Endothelial cell of umbilical vein (primary cell): ENCODE measurements at regions not wholly inside any gene's neighbourhood (a gene's known extent, or its start where the extent isn't known, plus 50 kb on each side); places are given as distances from the start of the nearest gene placed in this dataset.

Experiments used
- BruUV-seq: library from RNA; stranded (reverse); fragments of 400-500 nt; replicated peaks from 2 replicates; lab custom pipeline; 2021; lab: Mats Ljungman, UMichigan
- CTCF ChIA-PET: fragments of 300-600, 350-600 bp; sonication (Branson Sonifier 250); formaldehyde crosslinking; loops from one replicate; lab custom pipeline; 2021; ENCODE audit warnings: antibody characterized with exemption, inconsistent platforms; lab: Charles Lee
- POLR2A ChIA-PET: fragments of 300-600, 350-600 bp; sonication (Branson Sonifier 250); formaldehyde crosslinking; loops from one replicate; lab custom pipeline; 2021; ENCODE audit warnings: antibody characterized with exemption, inconsistent platforms; lab: Charles Lee
- DNase-seq: peaks from one replicate; pipeline ENCODE4 v3.0.0-alpha.2; 2011; ENCODE audit warnings: low read depth, low spot score
- FAIRE-seq: peaks from 2 replicates; lab custom pipeline; 2011; peaks lifted over from hg19 to GRCh38; lab: Jason Lieb, UNC
- H2AFZ ChIP-seq: 2 replicates; pipeline ENCODE4 v1.6.0; 2012; ENCODE audit warnings: low read depth, low read length, control low read depth, inconsistent platforms
- H3K27ac ChIP-seq: 2 replicates; pipeline ENCODE4 v1.5.1; 2011; ENCODE audit warnings: low read depth, mild to moderate bottlenecking, control low read depth, low read length, moderate library complexity; ENCODE audit not compliant: insufficient read depth
- H3K27me3 ChIP-seq, 2 experiments: 2 replicates each; pipeline versions ENCODE4 v1.6.0 to v1.6.1; 2011; ENCODE audit warnings: low read length in 2 of 2, mixed read lengths in 1 of 2; ENCODE audit not compliant: control insufficient read depth in 2 of 2, insufficient read depth in 2 of 2
- H3K36me3 ChIP-seq, 2 experiments: 2 replicates in 1 of 2; 3 replicates in 1 of 2; pipeline ENCODE4 v1.5.1; 2011; ENCODE audit warnings: low read length in 2 of 2, mild to moderate bottlenecking in 1 of 2, moderate library complexity in 1 of 2; ENCODE audit not compliant: control insufficient read depth in 2 of 2, insufficient read depth in 2 of 2; ENCODE audit errors: extremely low read depth in 1 of 2
- H3K4me1 ChIP-seq: 3 replicates; pipeline ENCODE4 v1.5.1; 2011; ENCODE audit warnings: mild to moderate bottlenecking, low read length; ENCODE audit not compliant: control insufficient read depth, insufficient read depth; ENCODE audit errors: extremely low read depth
- H3K4me2 ChIP-seq: 2 replicates; pipeline ENCODE4 v1.6.1; 2011; ENCODE audit warnings: low read length, control low read depth, mixed read lengths; ENCODE audit not compliant: insufficient read depth
- H3K4me3 ChIP-seq, 3 experiments: fragments of 200-600 bp in 1 of 3; sonication (generic), shearing (Covaris generic) in 1 of 3; replicated peaks in 1 of 3; 2 replicates each; pipeline ENCODE4 v1.5.1; 2011 to 2016; ENCODE audit warnings: control low read depth in 3 of 3, low read length in 3 of 3, mild to moderate bottlenecking in 2 of 3, inconsistent platforms in 1 of 3, low read depth in 1 of 3, moderate library complexity in 1 of 3; ENCODE audit not compliant: insufficient read depth in 1 of 3
- H3K79me2 ChIP-seq: 2 replicates; pipeline ENCODE4 v1.6.0; 2012; ENCODE audit warnings: low read length, inconsistent platforms; ENCODE audit not compliant: control insufficient read depth, insufficient read depth
- H3K9ac ChIP-seq: replicated peaks from 2 replicates; pipeline ENCODE3; 2011; ENCODE audit warnings: low read length, control low read depth; ENCODE audit not compliant: insufficient read depth; ENCODE audit errors: extremely low read depth
- H3K9me1 ChIP-seq: replicated peaks from 3 replicates; pipeline ENCODE4 v1.6.0; 2011; ENCODE audit warnings: mild to moderate bottlenecking, low read length; ENCODE audit not compliant: control insufficient read depth, insufficient read depth; ENCODE audit errors: extremely low read depth
- H3K9me3 ChIP-seq: replicated peaks from 2 replicates; pipeline ENCODE4 v1.5.1; 2012; ENCODE audit warnings: low read length, inconsistent platforms; ENCODE audit not compliant: control insufficient read depth, insufficient read depth
- H4K20me1 ChIP-seq: replicated peaks from 2 replicates; pipeline ENCODE3; 2011; ENCODE audit warnings: mild to moderate bottlenecking, low read length; ENCODE audit not compliant: control insufficient read depth, insufficient read depth; ENCODE audit errors: extremely low read depth
- CTCF ChIP-seq, 2 donors: IDR thresholded peaks; 1 replicate in 1 of 2; 2 replicates in 1 of 2; pipeline ENCODE4 v1.5.1; 2011; ENCODE audit warnings: low read length in 2 of 2, mild to moderate bottlenecking in 2 of 2, moderate library complexity in 2 of 2, control low read depth in 1 of 2, inconsistent platforms in 1 of 2, low read depth in 1 of 2; ENCODE audit not compliant: insufficient read depth in 1 of 2; ENCODE audit errors: extremely low read depth in 1 of 2
- EZH2 ChIP-seq: IDR thresholded peaks from 2 replicates; pipeline ENCODE4 v1.6.1; 2012; ENCODE audit warnings: borderline replicate concordance, low read depth, mild to moderate bottlenecking, moderate library complexity, low read length, inconsistent platforms; ENCODE audit not compliant: severe bottlenecking
- FOS ChIP-seq: IDR thresholded peaks from 2 replicates; pipeline ENCODE4 v1.6.1; 2011; ENCODE audit warnings: mild to moderate bottlenecking, low read length, moderate library complexity, borderline replicate concordance; ENCODE audit not compliant: insufficient read depth
- GATA2 ChIP-seq: IDR thresholded peaks from 2 replicates; pipeline ENCODE4 v1.7.0; 2011; ENCODE audit warnings: low read depth, mild to moderate bottlenecking, moderate library complexity, mixed read lengths, low read length; ENCODE audit not compliant: insufficient read length, insufficient read depth
- JUN ChIP-seq: IDR thresholded peaks from 2 replicates; pipeline ENCODE4 v1.6.1; 2011; ENCODE audit warnings: borderline replicate concordance, low read depth; ENCODE audit not compliant: insufficient read length, insufficient read depth
- MAX ChIP-seq: IDR thresholded peaks from 2 replicates; pipeline ENCODE4 v1.6.1; 2011; ENCODE audit not compliant: insufficient read depth, insufficient read length
- MYC ChIP-seq: IDR thresholded peaks from one replicate; pipeline ENCODE4 v1.6.1; 2011; ENCODE audit warnings: mild to moderate bottlenecking, low read depth, low read length
- POLR2A ChIP-seq: IDR thresholded peaks from 2 replicates; pipeline ENCODE4 v1.6.1; 2012; ENCODE audit warnings: low read depth, mild to moderate bottlenecking, control low read depth, low read length
- POLR2AphosphoS5 ChIP-seq: IDR thresholded peaks from 2 replicates; pipeline ENCODE4 v1.6.1; 2012; ENCODE audit warnings: low read depth, mild to moderate bottlenecking, control low read depth, low read length, moderate library complexity; ENCODE audit not compliant: insufficient read depth
- dilution Hi-C: fragments of 300-500 bp; cut with MboI; formaldehyde crosslinking; loops from one replicate; pipeline ENCODE4 v1.15.0; 2019; ENCODE audit warnings: low sequenced_read_pairs; ENCODE audit not compliant: extremely low pct_ligation_motif_present
- intact Hi-C: fragments of 100-400 bp; cut with micrococcal nuclease; formaldehyde crosslinking; loops from one replicate; pipeline ENCODE4 v1.10.0; 2022

- H3K9me1 ChIP-seq, result no peaks in the 10 kb centered on the region
- DNase-seq (peak; percentile 39), FAIRE-seq (no peak)
- intact Hi-C loops (no loop called here), dilution Hi-C loops (no loop called here)
- H3K4me2 ChIP-seq, result no peak overlapping the region
- ChIA-PET POLR2A (no interaction called here), CTCF (interaction anchor here (1.4 to 3.5 kb wide), 5 partner anchors 10 to 385 kb away, joined by 3 to 121 read pairs (median 33); no protein-coding TSS in a partner anchor)
- BruUV-seq, result no TSS peak
- peak; percentile 61 for TF ChIP-seq GATA2
- TF ChIP-seq POLR2AphosphoS5, result peak; percentile 21
- TF ChIP-seq MAX, result no peak
- H2AFZ ChIP-seq, result no peak overlapping the region
- no peak overlapping the region for H3K9ac ChIP-seq
- H4K20me1 ChIP-seq, result no peaks in the 10 kb centered on the region
- no peaks in the 10 kb centered on the region for H3K36me3 ChIP-seq
- H3K9me3 ChIP-seq, result no peaks in the 10 kb centered on the region
- H3K4me3 ChIP-seq, result no peak overlapping the region
- H3K27ac ChIP-seq, result no peak overlapping the region
- no peaks in the 10 kb centered on the region for H3K79me2 ChIP-seq
- H3K27me3 ChIP-seq, result peaks cover 0 to 2% of the 10 kb centered on the region in 2 experiments
- H3K4me1 ChIP-seq, result peaks cover 2% of the 10 kb centered on the region
Measured at GRCh38 chr12:76623931-76624330, 64.4 kb upstream of the OSBPL8 start.

GRCh38 chr12:76627346-76628135 lies 68.0 kb upstream of the OSBPL8 start:
- dilution Hi-C loops (no loop called here), intact Hi-C loops (no loop called here)
- Histone ChIP-seq H3K9me3 (no peaks in the 10 kb centered on the region), H3K27ac (no peak overlapping the region), H3K9ac (no peak overlapping the region), H3K27me3 (no peaks in the 10 kb centered on the region), H3K4me1 (peaks cover 2% of the 10 kb centered on the region), H4K20me1 (no peaks in the 10 kb centered on the region), H3K9me1 (no peaks in the 10 kb centered on the region), H3K4me3 (no peak overlapping the region), H3K79me2 (no peaks in the 10 kb centered on the region), H2AFZ (no peak overlapping the region), H3K4me2 (no peak overlapping the region), H3K36me3 (no peaks in the 10 kb centered on the region)
- BruUV-seq, result no TSS peak
- FAIRE-seq (no peak), DNase-seq (no peak)
- TF ChIP-seq MAX (no peak), MYC (no peak), CTCF (IDR thresholded peaks at IDR 0.05; ENCODE audit: extremely low read depth in 1 of 2, insufficient read depth in 1 of 2, low read depth in 1 of 2, low read length in 2 of 2) (no peak), GATA2 (no peak), JUN (no peak), EZH2 (no peak), POLR2AphosphoS5 (no peak), FOS (no peak), POLR2A (no peak)
- POLR2A ChIA-PET, result no interaction called here
- CTCF ChIA-PET, result interaction anchor here (0.9 to 1.4 kb wide), 2 partner anchors 163 to 383 kb away, joined by 3 to 5 read pairs; no protein-coding TSS in a partner anchor
